GM12801 (cell line): ENCODE measurements at regions not wholly inside any gene's neighbourhood (a gene's known extent, or its start where the extent isn't known, plus 50 kb on each side); places are given as distances from the start of the nearest gene placed in this dataset.

Experiments
- CTCF ChIP-seq: IDR thresholded peaks from one replicate; pipeline ENCODE4 v1.5.1; 2011; ENCODE audit warnings: control low read depth; ENCODE audit not compliant: insufficient read length; ENCODE audit errors: extremely low read depth

- TF ChIP-seq CTCF: no peak
Observed at GRCh38 chr18:42222557-42222956, 267.5 kb downstream of the PIK3C3 start.

GRCh38 chr18:42228581-42228980 lies 273.5 kb downstream of the PIK3C3 start:
- no peak for TF ChIP-seq CTCF

- TF ChIP-seq CTCF: no peak
Observed at GRCh38 chr18:42229211-42230210, 274.5 kb downstream of the PIK3C3 start.

GRCh38 chr18:42230636-42231035 lies 275.6 kb downstream of the PIK3C3 start:
- no peak for TF ChIP-seq CTCF

- no peak for TF ChIP-seq CTCF
Observed at GRCh38 chr18:42231284-42231683, 276.2 kb downstream of the PIK3C3 start.

- no peak for TF ChIP-seq CTCF
Observed at GRCh38 chr18:42231796-42232195, 276.8 kb downstream of the PIK3C3 start.

GRCh38 chr18:42233908-42234307 lies 278.9 kb downstream of the PIK3C3 start:
- TF ChIP-seq CTCF: no peak
